HG03159 (cell line): ENCODE measurements at regions not wholly inside any gene's neighbourhood (a gene's known extent, or its start where the extent isn't known, plus 50 kb on each side); places are given as distances from the start of the nearest gene placed in this dataset.
"Not testable (repeated sequence)": the region's sequence is repeated elsewhere in the genome, so short reads cannot be mapped to it uniquely, and the experiment has no call there.

Experiments
- ATAC-seq: cut with Tn5 transposase; IDR thresholded peaks from one replicate; pipeline ENCODE4 v1.9.1; 2021; ENCODE audit warnings: mild to moderate bottlenecking, moderate library complexity; ENCODE audit not compliant: unreplicated experiment

GRCh38 chr14:105771261-105772226 is 245.2 kb downstream of the TMEM121 start:
- not testable (repeated sequence) for ATAC-seq

DNA sequence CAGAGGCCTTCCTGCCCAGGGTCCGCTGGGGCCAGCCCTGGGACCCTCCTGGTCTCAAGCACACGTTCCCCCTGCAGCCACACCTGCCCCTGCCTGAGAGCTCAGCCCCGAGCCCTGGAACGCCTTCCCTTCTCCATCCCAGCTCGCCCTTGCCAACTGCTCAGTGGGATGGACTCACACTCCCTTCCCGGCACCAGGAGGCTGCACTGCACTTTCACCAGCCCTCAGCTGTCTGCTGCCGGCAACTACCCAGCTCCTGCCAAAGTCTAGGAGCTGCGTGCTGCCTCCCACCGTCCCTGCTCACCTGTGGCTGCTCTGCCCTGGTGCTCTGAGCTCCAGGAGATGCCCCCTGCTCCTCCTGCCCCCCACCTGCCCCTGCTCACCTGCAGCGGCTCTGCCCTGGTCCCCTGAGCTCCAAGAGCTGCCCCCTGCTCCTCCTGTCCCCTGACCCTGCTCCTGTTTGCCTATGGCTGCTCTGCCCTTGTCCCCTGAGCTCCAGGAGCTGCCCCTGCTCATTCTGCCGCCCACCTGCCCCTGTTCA is 246.4 kb downstream of the TMEM121 start:
- ATAC-seq, result not testable (repeated sequence)

DNA sequence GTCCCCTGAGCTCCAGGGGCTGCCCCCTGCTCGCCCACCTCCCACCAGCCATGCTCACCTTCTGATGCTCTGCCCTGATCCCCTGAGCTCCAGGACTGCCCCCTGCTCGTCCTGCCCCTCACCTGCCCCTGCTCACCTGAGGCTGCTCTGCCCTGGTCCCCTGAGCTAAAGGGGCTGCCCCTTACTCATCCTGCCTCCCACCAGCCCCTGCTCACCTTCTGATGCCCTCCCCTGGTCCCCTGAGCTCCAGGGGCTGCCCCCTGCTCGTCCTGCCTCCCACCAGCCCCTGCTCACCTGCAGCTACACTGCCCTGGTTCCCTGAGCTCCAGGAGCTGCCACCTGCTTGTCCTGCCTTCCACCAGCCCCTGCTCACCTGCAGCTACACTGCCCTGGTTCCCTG is 247.2 kb downstream of the TMEM121 start:
- no peak for ATAC-seq

GRCh38 chr14:105774001-105774400 is 247.6 kb downstream of the TMEM121 start:
- no peak for ATAC-seq

GRCh38 chr14:105774585-105775348 is 248.4 kb downstream of the TMEM121 start:
- ATAC-seq, result not testable (repeated sequence)

GRCh38 chr14:105775349-105775923 is 249.1 kb downstream of the TMEM121 start:
- not testable (repeated sequence) for ATAC-seq

DNA sequence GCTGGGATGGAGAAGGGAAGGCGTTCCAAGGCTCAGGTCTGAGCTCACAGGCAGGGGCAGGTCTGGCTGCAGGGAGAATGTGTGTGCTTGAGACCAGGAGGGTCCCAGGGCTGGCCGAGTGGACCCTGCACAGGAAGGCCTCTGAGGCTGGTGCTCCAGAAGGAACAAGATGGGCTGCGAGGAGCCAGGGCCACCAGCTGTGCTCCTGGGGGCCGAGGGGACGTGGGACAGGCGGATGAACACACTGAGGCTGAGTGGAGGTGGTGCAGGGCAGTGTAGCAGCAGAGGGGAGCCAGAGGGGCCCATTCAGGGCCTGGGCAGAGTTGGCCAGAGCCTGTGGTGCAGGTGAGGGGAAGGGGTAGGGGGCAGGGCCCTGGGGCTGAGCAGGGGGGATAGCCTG is 249.7 kb downstream of the TMEM121 start:
- not testable (repeated sequence) for ATAC-seq

- ATAC-seq, result no peak
These were observed 250.5 kb downstream of the TMEM121 start for GRCh38 chr14:105776924-105777323.

DNA sequence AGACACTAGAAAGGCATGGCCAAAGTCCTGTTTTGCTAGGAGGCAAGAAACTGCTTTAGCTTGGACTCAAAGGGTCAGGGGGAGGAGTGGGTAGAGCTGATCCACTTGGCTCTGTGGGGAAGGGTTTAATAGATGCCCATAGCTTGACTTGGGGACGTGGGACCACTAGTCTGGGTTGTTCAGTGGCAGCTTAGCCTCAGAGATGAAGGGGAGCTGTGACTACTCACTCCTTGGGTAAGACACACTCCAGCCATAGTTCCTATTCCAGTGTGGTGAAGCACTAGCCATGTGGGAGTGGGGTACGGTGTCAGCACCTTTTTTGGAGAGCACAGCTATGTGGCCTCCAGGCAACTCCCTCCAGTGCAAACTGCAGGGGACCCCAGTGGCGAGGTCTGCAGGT is 257.3 kb downstream of the TMEM121 start:
- no peak for ATAC-seq

GRCh38 chr14:105793836-105794235 is 267.5 kb downstream of the TMEM121 start:
- no peak for ATAC-seq

- ATAC-seq, result no peak
These were observed 271.2 kb downstream of the TMEM121 start for GRCh38 chr14:105797546-105797945.

DNA sequence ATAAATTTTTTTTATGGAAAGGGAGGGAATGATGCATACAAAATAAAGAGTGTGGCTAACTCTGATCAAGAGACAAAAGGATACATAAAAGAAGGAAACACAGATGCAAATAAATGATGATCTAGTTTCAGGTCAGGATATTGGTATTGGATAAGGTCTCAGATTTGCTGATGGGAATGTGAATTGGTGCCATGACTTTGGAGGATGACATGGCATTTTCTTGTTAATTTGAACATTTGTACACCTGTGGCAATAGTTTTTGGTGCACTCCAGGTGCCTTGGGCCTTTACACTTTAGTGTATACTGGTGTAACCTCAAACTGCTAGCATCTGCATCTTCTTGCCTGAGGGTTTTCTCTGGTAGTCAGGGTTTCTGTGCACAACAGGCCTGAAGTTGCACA is 279.3 kb downstream of the TMEM121 start:
- no peak for ATAC-seq

- no peak for ATAC-seq
These were observed 280.2 kb downstream of the TMEM121 start for GRCh38 chr14:105806568-105806967.

DNA sequence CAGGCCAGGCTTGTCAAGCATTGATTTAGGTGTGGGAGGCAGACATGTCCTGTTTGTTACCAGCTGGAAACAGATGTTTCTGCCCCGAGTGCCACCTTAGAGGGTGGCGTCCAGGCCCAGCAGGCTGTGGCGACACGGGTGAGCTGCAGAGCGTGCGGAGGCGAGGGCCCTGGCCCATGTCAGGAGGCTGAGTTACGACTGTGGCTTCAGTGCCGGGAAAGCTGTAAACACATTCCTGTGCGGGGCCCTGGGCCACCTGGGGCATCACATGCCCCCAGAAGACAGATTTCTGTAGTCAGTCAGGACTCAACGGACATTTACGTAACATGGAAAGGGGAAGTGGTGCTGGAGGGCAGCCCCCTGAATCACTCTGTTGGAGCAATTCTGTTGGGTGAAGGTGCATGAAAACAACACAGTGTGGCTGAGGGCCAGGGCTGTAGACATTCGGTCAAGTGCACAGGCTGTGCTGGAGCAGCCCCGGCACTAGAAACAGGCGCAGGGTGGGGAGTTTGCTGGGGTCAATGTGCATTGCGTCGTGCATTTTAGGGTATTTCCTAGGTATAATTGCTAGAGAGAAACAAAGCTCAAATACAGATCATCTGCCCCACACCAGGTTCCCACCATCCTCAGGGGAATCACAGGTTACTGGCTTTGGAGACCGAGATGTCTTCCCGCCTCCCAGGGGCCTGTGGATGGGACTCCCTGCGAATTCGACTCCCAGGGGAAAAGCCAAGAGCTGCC is 291.8 kb downstream of the TMEM121 start:
- peak; percentile 54 for ATAC-seq

- peak; percentile 23 for ATAC-seq
These were observed 292.3 kb downstream of the TMEM121 start for GRCh38 chr14:105818712-105819005.

DNA sequence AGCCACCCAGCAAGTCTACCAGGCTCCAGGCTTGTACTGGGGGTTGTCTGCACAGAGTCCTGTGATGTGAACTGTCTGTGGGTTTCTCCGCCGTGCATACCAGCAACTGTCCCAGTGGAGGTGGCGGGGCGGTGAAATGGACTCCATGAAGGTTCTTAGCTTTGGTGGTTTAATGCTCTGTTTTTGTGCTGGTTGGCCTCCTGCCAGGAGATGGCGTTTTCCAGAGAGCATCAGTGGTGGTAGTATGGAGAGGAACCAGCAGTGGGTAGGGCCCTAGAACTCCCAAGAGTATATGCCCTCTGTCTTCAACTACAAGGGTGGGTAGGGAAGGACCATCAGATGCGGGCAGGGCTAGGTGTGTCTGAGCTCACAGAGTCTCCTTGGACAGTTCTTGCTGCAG is 303.8 kb downstream of the TMEM121 start:
- no peak for ATAC-seq

DNA sequence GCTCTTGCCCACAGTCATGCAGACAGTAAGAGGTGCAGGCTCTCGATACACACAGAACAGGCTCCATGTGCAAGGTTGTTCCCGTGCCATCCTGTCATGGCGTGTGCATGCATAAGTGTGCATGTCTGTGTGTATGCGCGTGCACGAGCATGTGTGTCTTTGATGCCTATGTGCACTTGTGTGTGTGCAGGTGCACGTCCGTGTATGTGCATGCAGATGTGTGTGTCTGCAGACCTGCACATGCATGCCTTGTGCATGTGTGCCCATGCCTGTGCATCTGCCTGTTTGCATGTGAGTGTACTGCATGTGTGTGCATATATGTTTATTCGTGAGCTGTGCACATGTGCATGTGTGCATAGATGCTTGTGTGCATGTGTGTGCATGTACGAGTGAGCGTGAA is 309.8 kb downstream of the TMEM121 start:
- ATAC-seq, result no peak

GRCh38 chr14:105836730-105837129 is 310.3 kb downstream of the TMEM121 start:
- no peak for ATAC-seq

DNA sequence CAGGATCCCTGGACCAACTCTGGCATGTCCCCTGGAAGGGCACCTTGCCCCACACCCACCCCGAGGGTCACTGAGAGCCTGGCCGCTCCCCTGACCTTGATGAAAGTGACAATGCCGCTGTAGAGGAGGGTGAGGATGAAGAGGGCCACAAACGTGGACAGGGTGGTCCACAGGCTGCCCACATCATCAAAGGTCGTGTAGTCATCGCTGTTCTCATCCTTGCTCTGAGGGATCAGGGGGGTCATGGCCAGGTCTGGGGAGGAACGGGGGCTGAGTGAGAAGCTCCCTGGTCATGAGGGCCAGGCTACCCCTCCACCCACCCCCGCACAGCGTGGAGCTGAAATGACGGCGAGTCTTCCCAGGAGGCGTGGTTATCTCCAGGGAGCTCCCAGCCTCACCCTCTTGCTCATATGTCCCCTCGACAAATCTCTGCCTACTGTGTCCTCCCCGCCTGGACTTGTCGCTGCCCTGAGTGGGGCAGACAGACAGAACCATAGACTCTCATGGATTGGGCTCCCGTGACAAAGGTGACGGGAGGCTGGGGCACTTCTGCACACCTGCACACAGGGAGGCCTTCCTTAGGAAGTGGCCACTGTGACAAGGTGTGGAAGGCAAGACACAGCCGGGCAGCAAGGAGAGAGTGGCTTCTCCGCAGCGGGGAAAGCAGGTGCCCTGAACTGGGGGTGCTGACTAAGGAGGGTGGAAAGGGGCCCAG is 311.1 kb downstream of the TMEM121 start:
- no peak for ATAC-seq

DNA sequence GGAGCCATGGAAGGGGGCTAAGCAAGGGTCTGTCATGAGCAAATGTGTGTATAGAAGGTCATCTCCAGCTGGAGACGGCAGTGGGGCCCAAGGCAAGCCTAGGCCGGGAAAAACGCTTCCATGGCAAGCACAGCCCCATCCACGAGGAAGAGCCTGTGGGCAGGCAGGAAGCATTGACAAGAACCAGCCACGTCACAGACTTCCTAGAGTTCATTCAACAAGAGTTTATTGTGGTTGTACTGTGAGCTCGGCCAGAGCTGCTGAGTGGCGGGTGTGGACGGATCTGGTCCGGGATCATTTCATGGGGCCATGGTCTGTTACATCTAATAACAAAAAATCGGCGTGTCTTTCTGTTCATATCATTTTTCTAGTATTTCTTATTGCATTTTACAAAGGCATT is 311.7 kb downstream of the TMEM121 start:
- no peak for ATAC-seq
